Natural killer cell (primary cell): ENCODE measurements at regions not wholly inside any gene's neighbourhood (a gene's known extent, or its start where the extent isn't known, plus 50 kb on each side); places are given as distances from the start of the nearest gene placed in this dataset.

Experiments used
- ATAC-seq, 3 donors: fragments of 150-1000 bp in 2 of 3; fragments of 200-7000 bp in 1 of 3; cut with Tn5 transposase; 1 replicate in 1 of 3; 2 replicates in 2 of 3; pipeline ENCODE4 v1.10.0; 2021; ENCODE audit warnings: mild to moderate bottlenecking in 2 of 3, moderate library complexity in 2 of 3
- DNase-seq, 2 donors: peaks; one replicate each; pipeline versions ENCODE4 v3.0.0 to v3.0.0-alpha.2; 2013 to 2021; ENCODE audit warnings: mixed read lengths in 1 of 2
- H3K27ac ChIP-seq: one replicate; pipeline ENCODE4 v1.5.1; 2013; ENCODE audit warnings: mild to moderate bottlenecking, low read length
- H3K27me3 ChIP-seq: one replicate; pipeline ENCODE4 v1.6.1; 2013; ENCODE audit warnings: low read length; ENCODE audit not compliant: control insufficient read depth, insufficient read depth
- H3K36me3 ChIP-seq: one replicate; pipeline ENCODE4 v1.6.1; 2013; ENCODE audit warnings: low read length; ENCODE audit not compliant: control insufficient read depth, insufficient read depth
- H3K4me1 ChIP-seq: one replicate; pipeline ENCODE4 v1.6.1; 2013; ENCODE audit warnings: low read length; ENCODE audit not compliant: control insufficient read depth, insufficient read depth
- H3K4me3 ChIP-seq: one replicate; pipeline ENCODE4 v1.5.1; 2013; ENCODE audit warnings: low read length
- H3K9me3 ChIP-seq: one replicate; pipeline ENCODE4 v1.6.1; 2013; ENCODE audit warnings: low read length; ENCODE audit not compliant: control insufficient read depth, insufficient read depth
- H3K27ac Mint-ChIP-seq, 2 donors: one replicate each; pipeline ENCODE4 v1.8.0; 2022; ENCODE audit warnings: mild to moderate bottlenecking in 2 of 2, mixed read lengths in 2 of 2, moderate library complexity in 1 of 2
- H3K27me3 Mint-ChIP-seq, 2 donors: one replicate each; pipeline ENCODE4 v1.8.0; 2022; ENCODE audit warnings: low read depth in 2 of 2, mixed read lengths in 2 of 2
- H3K36me3 Mint-ChIP-seq: one replicate; pipeline ENCODE4 v1.8.0; 2022; ENCODE audit warnings: mixed read lengths
- H3K4me1 Mint-ChIP-seq, 2 donors: one replicate each; pipeline ENCODE4 v1.8.0; 2022; ENCODE audit warnings: mixed read lengths in 2 of 2
- H3K4me3 Mint-ChIP-seq: one replicate; pipeline ENCODE4 v1.8.0; 2022; ENCODE audit warnings: mild to moderate bottlenecking, moderate library complexity, mixed read lengths
- H3K9me3 Mint-ChIP-seq, 2 donors: one replicate each; pipeline ENCODE4 v1.8.0; 2022; ENCODE audit warnings: mixed read lengths in 2 of 2
- CTCF ChIP-seq: fragments of 200-600 bp; IDR thresholded peaks from one replicate; pipeline ENCODE4 v1.8.0; 2022; ENCODE audit warnings: antibody characterized with exemption
- WGBS: methylation state at CpG from one replicate; pipeline ENCODE4 v1.1.7; 2013; ENCODE audit warnings: missing lambda C conversion rate; ENCODE audit not compliant: insufficient coverage; 5-methylcytosine and 5-hydroxymethylcytosine counted together
- intact Hi-C: fragments of 100-400 bp; cut with micrococcal nuclease; formaldehyde crosslinking; loops from one replicate; pipeline ENCODE4 v1.14.2; 2022

DNA sequence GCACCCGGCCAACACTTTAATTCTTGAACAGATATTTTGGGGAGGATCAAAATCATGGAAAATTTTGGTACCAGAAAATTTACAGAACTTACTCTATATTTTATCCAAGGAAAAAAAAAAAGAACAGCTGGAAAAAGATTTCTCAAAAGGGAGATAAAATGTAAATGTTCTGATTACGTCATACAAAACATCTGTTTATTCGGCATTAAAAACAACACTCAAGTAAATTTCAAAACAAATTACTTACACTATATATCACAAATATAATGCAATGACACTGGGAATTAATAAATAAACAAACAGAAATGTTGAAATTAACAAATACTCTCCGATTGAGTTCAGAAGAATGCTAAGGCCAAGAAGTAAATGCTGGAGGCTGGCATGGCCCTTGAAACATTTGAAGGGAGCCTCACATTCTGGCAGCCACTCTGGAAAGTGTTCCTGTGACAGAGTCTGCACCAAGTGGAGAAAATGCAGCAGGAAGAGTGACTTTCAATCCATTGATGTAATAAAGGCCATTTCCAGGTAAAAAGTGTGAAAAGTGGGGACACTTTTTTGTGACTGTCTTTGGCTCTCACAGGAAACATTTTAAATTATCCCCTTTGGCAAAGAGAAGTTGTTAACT lies 486.0 kb upstream of the CTSO start:
- no peaks in the 10 kb centered on the region for H3K36me3 Mint-ChIP-seq
- Histone ChIP-seq H3K27ac (no peak overlapping the region), H3K9me3 (no peaks in the 10 kb centered on the region), H3K36me3 (no peaks in the 10 kb centered on the region), H3K27me3 (no peaks in the 10 kb centered on the region), H3K4me3 (no peak overlapping the region), H3K4me1 (no peaks in the 10 kb centered on the region)
- no peaks in the 10 kb centered on the region for H3K27me3 Mint-ChIP-seq
- no peak overlapping the region for H3K4me3 Mint-ChIP-seq
- WGBS = 97% methylated on average over 2 of the region's 4 CpGs
- H3K27ac Mint-ChIP-seq = no peak overlapping the region
- DNase-seq = no peak
- no peaks in the 10 kb centered on the region for H3K4me1 Mint-ChIP-seq
- no peak for ATAC-seq
- intact Hi-C loops = no loop called here
- no peak for TF ChIP-seq CTCF
- peaks cover 3 to 6% of the 10 kb centered on the region in 2 donors for H3K9me3 Mint-ChIP-seq

DNA sequence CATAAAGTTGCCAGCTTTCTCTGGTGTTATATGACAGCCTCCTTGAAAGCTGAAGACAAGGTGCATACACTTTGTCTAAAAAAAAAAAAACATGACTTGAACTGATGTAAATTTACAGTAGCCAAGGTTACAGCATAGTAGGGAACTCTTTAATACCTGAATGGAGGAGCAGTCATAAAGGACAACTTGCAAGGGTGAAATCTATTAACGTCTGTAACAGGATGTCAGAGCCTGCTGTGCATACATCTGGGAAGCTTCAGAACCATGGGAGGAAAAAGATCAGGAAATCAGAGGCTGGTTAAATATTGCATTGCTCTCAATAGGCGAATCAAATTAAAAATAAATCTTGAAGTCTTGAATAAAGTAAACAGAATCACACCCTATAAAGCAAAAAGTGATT lies 484.0 kb upstream of the CTSO start:
- Histone ChIP-seq H3K4me3 (no peak overlapping the region), H3K27ac (no peak overlapping the region), H3K36me3 (no peaks in the 10 kb centered on the region), H3K4me1 (no peaks in the 10 kb centered on the region), H3K9me3 (no peaks in the 10 kb centered on the region), H3K27me3 (no peaks in the 10 kb centered on the region)
- ATAC-seq = no peak
- no peak for DNase-seq
- Mint-ChIP-seq H3K27ac (no peak overlapping the region), H3K27me3 (no peaks in the 10 kb centered on the region), H3K4me3 (no peak overlapping the region), H3K36me3 (no peaks in the 10 kb centered on the region), H3K4me1 (no peaks in the 10 kb centered on the region), H3K9me3 (peaks cover 3 to 8% of the 10 kb centered on the region in 2 donors)
- intact Hi-C loops = no loop called here
- no peak for TF ChIP-seq CTCF
- 69% methylated on average over 1 of the region's 2 CpGs for WGBS

- Mint-ChIP-seq H3K4me1 (no peaks in the 10 kb centered on the region), H3K27me3 (no peaks in the 10 kb centered on the region), H3K27ac (no peak overlapping the region), H3K36me3 (no peaks in the 10 kb centered on the region), H3K9me3 (peaks cover 9 to 12% of the 10 kb centered on the region in 2 donors), H3K4me3 (no peak overlapping the region)
- DNase-seq (no peak), ATAC-seq (no peak)
- no peak for TF ChIP-seq CTCF
- Histone ChIP-seq H3K4me1 (no peaks in the 10 kb centered on the region), H3K27ac (no peak overlapping the region), H3K4me3 (no peak overlapping the region), H3K36me3 (no peaks in the 10 kb centered on the region), H3K27me3 (no peaks in the 10 kb centered on the region), H3K9me3 (peaks cover 3% of the 10 kb centered on the region)
- intact Hi-C loops = no loop called here
- 100% methylated on average over 1 of the region's 1 CpG for WGBS
These were observed 468.9 kb upstream of the CTSO start for GRCh38 chr4:156422576-156422975.

DNA sequence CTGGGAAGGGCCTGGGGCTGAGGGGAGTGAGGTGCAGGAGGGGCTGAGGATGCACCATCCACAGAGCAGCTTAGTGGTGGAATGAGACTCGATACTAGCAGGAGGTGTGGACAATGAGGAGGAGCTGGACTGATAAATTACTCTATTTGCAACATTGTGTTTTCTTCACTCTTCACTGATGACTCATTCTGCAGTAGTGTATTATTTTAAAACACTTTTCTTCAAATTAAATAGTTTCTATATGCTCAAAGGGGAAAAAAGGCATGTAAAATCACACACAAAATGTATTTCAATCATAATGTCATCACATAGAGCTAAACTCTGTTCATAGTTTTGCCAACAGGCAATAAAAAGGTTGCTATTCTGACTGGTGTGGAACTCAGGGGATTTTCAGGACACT lies 467.0 kb upstream of the CTSO start:
- Histone ChIP-seq H3K9me3 (peaks cover 5% of the 10 kb centered on the region), H3K27ac (no peak overlapping the region), H3K27me3 (no peaks in the 10 kb centered on the region), H3K4me3 (no peak overlapping the region), H3K4me1 (no peaks in the 10 kb centered on the region), H3K36me3 (no peaks in the 10 kb centered on the region)
- H3K27me3 Mint-ChIP-seq = no peaks in the 10 kb centered on the region
- no peak for TF ChIP-seq CTCF
- H3K36me3 Mint-ChIP-seq = no peaks in the 10 kb centered on the region
- H3K4me3 Mint-ChIP-seq = no peak overlapping the region
- intact Hi-C loops = no loop called here
- peaks cover 9 to 13% of the 10 kb centered on the region in 2 donors for H3K9me3 Mint-ChIP-seq
- H3K4me1 Mint-ChIP-seq = no peaks in the 10 kb centered on the region
- no peak for DNase-seq
- ATAC-seq = no peak
- WGBS = 60% methylated on average over 1 of the region's 1 CpG
- no peak overlapping the region for H3K27ac Mint-ChIP-seq
